ENCODE measurements at regions not wholly inside any gene's neighbourhood (a gene's known extent, or its start where the extent isn't known, plus 50 kb on each side); places are given as distances from the start of the nearest gene placed in this dataset.

DNA sequence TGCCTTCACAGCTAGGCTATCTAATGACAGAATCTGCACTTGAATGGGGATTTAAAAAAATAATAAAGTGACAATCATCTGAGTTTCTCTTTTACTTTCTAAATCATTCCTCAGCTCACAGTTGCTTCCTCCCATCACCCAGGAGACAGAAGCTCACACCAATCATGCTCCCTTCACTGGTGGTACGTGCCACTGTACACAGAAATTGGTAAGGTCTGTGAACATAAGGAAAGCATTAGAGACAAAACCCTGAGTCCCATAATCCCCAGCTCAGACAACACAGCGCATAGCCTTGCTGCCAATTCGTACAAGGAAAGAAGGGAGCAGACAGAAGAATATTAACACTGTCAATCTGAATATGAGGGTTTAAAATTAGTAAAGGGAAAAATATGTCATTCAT, 133.1 kb downstream of the IDS start:
- H3K36me3 ChIP-seq (ENCODE audit: low read depth): no peaks in the 10 kb centered on the region
- intact Hi-C loops (cut with DNase I, micrococcal nuclease): no loop called here

DNA sequence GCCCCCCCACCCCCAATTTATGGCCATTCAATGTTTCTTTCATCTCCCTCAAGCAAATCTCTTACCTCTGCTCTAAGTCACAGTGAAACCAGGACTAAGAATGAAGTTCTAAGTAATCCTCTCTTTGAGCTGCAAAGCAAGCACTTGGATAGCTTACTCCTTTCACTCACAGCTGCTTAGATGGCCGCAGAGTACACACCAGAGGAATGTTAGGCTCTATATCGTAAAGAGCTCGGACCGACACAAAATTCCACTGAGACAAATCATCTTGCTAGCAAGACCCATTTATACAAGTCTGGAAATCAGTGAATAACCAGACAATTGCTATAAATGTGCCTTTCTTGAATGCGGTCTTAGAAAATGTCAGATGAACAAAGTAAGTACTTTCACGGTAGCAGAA, 135.0 kb downstream of the IDS start:
- intact Hi-C loops (cut with DNase I, micrococcal nuclease): no loop called here
- TF ChIP-seq, protein P1, sequence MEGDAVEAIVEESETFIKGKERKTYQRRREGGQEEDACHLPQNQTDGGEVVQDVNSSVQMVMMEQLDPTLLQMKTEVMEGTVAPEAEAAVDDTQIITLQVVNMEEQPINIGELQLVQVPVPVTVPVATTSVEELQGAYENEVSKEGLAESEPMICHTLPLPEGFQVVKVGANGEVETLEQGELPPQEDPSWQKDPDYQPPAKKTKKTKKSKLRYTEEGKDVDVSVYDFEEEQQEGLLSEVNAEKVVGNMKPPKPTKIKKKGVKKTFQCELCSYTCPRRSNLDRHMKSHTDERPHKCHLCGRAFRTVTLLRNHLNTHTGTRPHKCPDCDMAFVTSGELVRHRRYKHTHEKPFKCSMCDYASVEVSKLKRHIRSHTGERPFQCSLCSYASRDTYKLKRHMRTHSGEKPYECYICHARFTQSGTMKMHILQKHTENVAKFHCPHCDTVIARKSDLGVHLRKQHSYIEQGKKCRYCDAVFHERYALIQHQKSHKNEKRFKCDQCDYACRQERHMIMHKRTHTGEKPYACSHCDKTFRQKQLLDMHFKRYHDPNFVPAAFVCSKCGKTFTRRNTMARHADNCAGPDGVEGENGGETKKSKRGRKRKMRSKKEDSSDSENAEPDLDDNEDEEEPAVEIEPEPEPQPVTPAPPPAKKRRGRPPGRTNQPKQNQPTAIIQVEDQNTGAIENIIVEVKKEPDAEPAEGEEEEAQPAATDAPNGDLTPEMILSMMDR (IDR thresholded peaks at IDR 0.05): no peak
- no peaks in the 10 kb centered on the region for H3K4me1 ChIP-seq (ENCODE audit: low read depth)
- no peak for DNase-seq
- H3K9me3 ChIP-seq: no peaks in the 10 kb centered on the region
- no peak for ATAC-seq
- no peak overlapping the region for H3K4me3 ChIP-seq
- H3K36me3 ChIP-seq (ENCODE audit: low read depth): no peaks in the 10 kb centered on the region

More for the DNA sequence above, 133.1 kb downstream of the IDS start:
- Histone ChIP-seq H3K9me3 (no peaks in the 10 kb centered on the region), H3K4me1 (ENCODE audit: low read depth) (no peaks in the 10 kb centered on the region), H3K4me3 (no peak overlapping the region)
- TF ChIP-seq, protein P1 (IDR thresholded peaks at IDR 0.05): no peak
- no peak for ATAC-seq
- DNase-seq: no peak

DNA sequence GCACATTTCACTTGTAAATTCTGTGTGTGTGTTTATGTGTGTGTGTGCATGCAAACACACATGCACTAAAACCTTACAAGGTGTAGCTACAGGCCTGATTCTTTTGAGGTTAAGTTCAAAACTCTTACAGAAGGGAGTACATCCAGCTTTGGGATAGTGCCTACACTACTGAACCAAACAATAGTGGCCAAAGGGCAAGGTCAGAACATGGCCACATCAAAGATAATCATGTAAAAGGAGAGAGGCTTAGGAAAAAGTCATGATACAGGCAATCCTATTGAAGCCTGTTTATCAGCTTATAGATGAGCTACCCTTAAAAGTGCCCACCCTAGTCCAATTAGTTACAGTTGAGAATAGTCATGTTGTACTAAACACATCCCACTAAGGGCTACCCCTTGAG, 139.6 kb downstream of the IDS start:
- no peaks in the 10 kb centered on the region for H3K4me1 ChIP-seq (ENCODE audit: low read depth)
- H3K36me3 ChIP-seq (ENCODE audit: low read depth): no peaks in the 10 kb centered on the region
- no peak for DNase-seq
- ATAC-seq: no peak
- TF ChIP-seq, protein P1 (IDR thresholded peaks at IDR 0.05): no peak
- H3K4me3 ChIP-seq: no peak overlapping the region
- intact Hi-C loops (cut with DNase I, micrococcal nuclease): no loop called here
- no peaks in the 10 kb centered on the region for H3K9me3 ChIP-seq

DNA sequence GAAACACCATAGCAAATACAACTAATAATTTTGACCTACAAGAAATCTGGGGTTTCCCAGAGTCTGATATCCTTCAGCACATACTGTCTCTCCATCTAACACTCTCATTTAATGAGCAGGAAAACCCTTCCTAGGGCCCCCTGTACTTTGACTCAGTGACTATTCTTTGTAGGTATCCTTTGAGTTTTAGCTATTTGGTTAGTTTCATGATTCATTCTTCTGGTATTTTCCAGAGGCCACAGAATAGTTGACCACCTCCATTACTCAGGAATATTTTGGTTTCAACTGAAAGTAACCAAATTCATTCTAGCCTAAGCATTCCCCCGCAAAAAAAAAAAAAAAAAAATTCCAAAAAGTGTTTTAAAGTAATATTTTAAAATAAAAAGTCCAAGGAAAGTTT, 140.0 kb downstream of the IDS start:
- H3K4me3 ChIP-seq: no peak overlapping the region
- no peak for DNase-seq
- no peaks in the 10 kb centered on the region for H3K36me3 ChIP-seq (ENCODE audit: low read depth)
- intact Hi-C loops (cut with DNase I, micrococcal nuclease): no loop called here
- TF ChIP-seq, protein P1 (IDR thresholded peaks at IDR 0.05): no peak
- no peak for ATAC-seq
- H3K9me3 ChIP-seq: no peaks in the 10 kb centered on the region
- H3K4me1 ChIP-seq (ENCODE audit: low read depth): no peaks in the 10 kb centered on the region

DNA sequence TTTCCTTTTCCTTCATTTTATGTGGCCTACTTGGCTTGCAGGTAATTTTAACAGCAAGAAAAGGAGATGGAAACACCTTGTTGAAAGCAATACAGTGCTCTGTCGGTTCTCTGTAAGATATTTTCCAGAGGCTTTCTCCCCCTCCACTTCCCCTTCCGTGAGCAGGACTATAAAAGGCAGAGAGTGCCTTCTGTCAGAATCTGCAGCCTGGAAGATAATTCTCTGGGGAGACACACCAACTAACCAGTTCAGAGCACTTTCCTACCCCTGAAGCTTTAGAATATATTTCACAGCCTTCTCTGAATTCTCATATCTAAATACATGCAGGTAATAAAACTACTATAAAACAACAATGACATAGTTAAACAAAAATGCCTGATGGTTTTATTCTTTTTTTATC, 141.1 kb downstream of the IDS start:
- no peaks in the 10 kb centered on the region for H3K36me3 ChIP-seq (ENCODE audit: low read depth)
- intact Hi-C loops (cut with DNase I, micrococcal nuclease): no loop called here
- TF ChIP-seq, protein P1 (IDR thresholded peaks at IDR 0.05): no peak
- no peak for ATAC-seq
- no peaks in the 10 kb centered on the region for H3K4me1 ChIP-seq (ENCODE audit: low read depth)
- H3K9me3 ChIP-seq: no peaks in the 10 kb centered on the region
- no peak for DNase-seq
- no peak overlapping the region for H3K4me3 ChIP-seq

DNA sequence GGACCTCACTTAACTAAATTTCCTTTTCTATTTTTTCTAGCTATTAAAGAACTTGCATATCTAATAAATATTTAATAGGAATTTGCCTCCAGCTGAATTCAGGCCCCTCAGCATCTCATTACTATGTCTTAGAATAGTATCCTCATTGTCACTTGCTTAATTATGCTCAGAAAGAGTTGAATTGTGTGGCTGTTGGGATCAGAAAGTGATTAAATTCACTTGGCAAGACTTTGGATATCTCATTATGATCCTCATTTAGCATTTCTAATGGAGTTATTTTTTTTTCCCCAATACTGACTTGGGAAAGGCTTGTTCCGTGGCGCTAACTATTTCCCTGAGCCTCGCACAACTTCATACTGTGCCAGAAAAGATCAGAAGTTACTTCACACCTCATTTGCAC, 158.8 kb downstream of the IDS start:
- no peak overlapping the region for H3K4me3 ChIP-seq
- ATAC-seq (no peak), DNase-seq (no peak)
- no peaks in the 10 kb centered on the region for H3K36me3 ChIP-seq (ENCODE audit: low read depth)
- no peaks in the 10 kb centered on the region for H3K9me3 ChIP-seq
- TF ChIP-seq, protein P1 (IDR thresholded peaks at IDR 0.05): no peak
- intact Hi-C loops (cut with DNase I, micrococcal nuclease): no loop called here
- H3K4me1 ChIP-seq (ENCODE audit: low read depth): no peaks in the 10 kb centered on the region

Data from mucosa of descending colon (tissue), 3 donors.